ENCODE measurements at regions not wholly inside any gene's neighbourhood (a gene's known extent, or its start where the extent isn't known, plus 50 kb on each side); places are given as distances from the start of the nearest gene placed in this dataset.
"Not testable (repeated sequence)": the region's sequence is repeated elsewhere in the genome, so short reads cannot be mapped to it uniquely, and the experiment has no call there.

- no peaks in the 10 kb centered on the region for H3K4me1 Mint-ChIP-seq
- H3K27me3 Mint-ChIP-seq, result peaks cover 42% of the 10 kb centered on the region
- no peak for DNase-seq
- H3K9me3 ChIP-seq (ENCODE audit: control insufficient read depth, low read length, poor library complexity, severe bottlenecking), result no peaks in the 10 kb centered on the region
- H3K27ac Mint-ChIP-seq, result no peak overlapping the region
- H3K36me3 Mint-ChIP-seq (ENCODE audit: low read depth), result no peaks in the 10 kb centered on the region
- H3K4me3 Mint-ChIP-seq, result no peak overlapping the region
- no peak for ATAC-seq
These were observed 329.9 kb downstream of the QKI start for GRCh38 chr6:163744256-163744925.

GRCh38 chr6:163743796-163744195 is 329.3 kb downstream of the QKI start:
- no peak overlapping the region for H3K27ac Mint-ChIP-seq
- no peak overlapping the region for H3K4me3 Mint-ChIP-seq
- H3K9me3 ChIP-seq (ENCODE audit: control insufficient read depth, low read length, poor library complexity, severe bottlenecking), result no peaks in the 10 kb centered on the region
- DNase-seq (no peak), ATAC-seq (no peak)
- no peaks in the 10 kb centered on the region for H3K36me3 Mint-ChIP-seq (ENCODE audit: low read depth)
- H3K4me1 Mint-ChIP-seq, result no peaks in the 10 kb centered on the region
- H3K27me3 Mint-ChIP-seq, result peaks cover 36% of the 10 kb centered on the region

GRCh38 chr6:163741743-163742363 is 327.3 kb downstream of the QKI start:
- no peak overlapping the region for H3K4me3 Mint-ChIP-seq
- H3K27ac Mint-ChIP-seq, result no peak overlapping the region
- H3K36me3 Mint-ChIP-seq (ENCODE audit: low read depth), result no peaks in the 10 kb centered on the region
- H3K4me1 Mint-ChIP-seq, result no peaks in the 10 kb centered on the region
- ATAC-seq (no peak), DNase-seq (no peak)
- no peaks in the 10 kb centered on the region for H3K9me3 ChIP-seq (ENCODE audit: control insufficient read depth, low read length, poor library complexity, severe bottlenecking)
- H3K27me3 Mint-ChIP-seq, result peaks cover 28% of the 10 kb centered on the region

- H3K9me3 ChIP-seq (ENCODE audit: control insufficient read depth, low read length, poor library complexity, severe bottlenecking), result no peaks in the 10 kb centered on the region
- H3K27ac Mint-ChIP-seq, result no peak overlapping the region
- peaks cover 30% of the 10 kb centered on the region for H3K27me3 Mint-ChIP-seq
- DNase-seq, result no peak
- ATAC-seq, result no peak
- no peaks in the 10 kb centered on the region for H3K36me3 Mint-ChIP-seq (ENCODE audit: low read depth)
- H3K4me3 Mint-ChIP-seq, result no peak overlapping the region
- H3K4me1 Mint-ChIP-seq, result no peaks in the 10 kb centered on the region
These were observed 326.8 kb downstream of the QKI start for GRCh38 chr6:163741342-163741741.

GRCh38 chr6:163739966-163740365 is 325.4 kb downstream of the QKI start:
- no peaks in the 10 kb centered on the region for H3K9me3 ChIP-seq (ENCODE audit: control insufficient read depth, low read length, poor library complexity, severe bottlenecking)
- ATAC-seq (no peak), DNase-seq (no peak)
- H3K36me3 Mint-ChIP-seq (ENCODE audit: low read depth), result no peaks in the 10 kb centered on the region
- peaks cover 23% of the 10 kb centered on the region for H3K27me3 Mint-ChIP-seq
- no peak overlapping the region for H3K27ac Mint-ChIP-seq
- no peak overlapping the region for H3K4me3 Mint-ChIP-seq
- H3K4me1 Mint-ChIP-seq, result no peaks in the 10 kb centered on the region

GRCh38 chr6:163739408-163739725 is 324.8 kb downstream of the QKI start:
- Mint-ChIP-seq H3K27me3 (peaks cover 21% of the 10 kb centered on the region), H3K27ac (no peak overlapping the region), H3K36me3 (ENCODE audit: low read depth) (no peaks in the 10 kb centered on the region), H3K4me1 (no peaks in the 10 kb centered on the region), H3K4me3 (no peak overlapping the region)
- ATAC-seq (no peak), DNase-seq (no peak)
- H3K9me3 ChIP-seq (ENCODE audit: control insufficient read depth, low read length, poor library complexity, severe bottlenecking), result no peaks in the 10 kb centered on the region

GRCh38 chr6:163738725-163739407 is 324.3 kb downstream of the QKI start:
- DNase-seq, result no peak
- Mint-ChIP-seq H3K4me1 (no peaks in the 10 kb centered on the region), H3K27ac (no peak overlapping the region), H3K27me3 (peaks cover 21% of the 10 kb centered on the region), H3K36me3 (ENCODE audit: low read depth) (no peaks in the 10 kb centered on the region), H3K4me3 (no peak overlapping the region)
- no peak for ATAC-seq
- no peaks in the 10 kb centered on the region for H3K9me3 ChIP-seq (ENCODE audit: control insufficient read depth, low read length, poor library complexity, severe bottlenecking)

- DNase-seq (no peak), ATAC-seq (no peak)
- H3K36me3 Mint-ChIP-seq (ENCODE audit: low read depth), result no peaks in the 10 kb centered on the region
- no peak overlapping the region for H3K4me3 Mint-ChIP-seq
- no peak overlapping the region for H3K27ac Mint-ChIP-seq
- H3K9me3 ChIP-seq (ENCODE audit: control insufficient read depth, low read length, poor library complexity, severe bottlenecking), result no peaks in the 10 kb centered on the region
- peaks cover 21% of the 10 kb centered on the region for H3K27me3 Mint-ChIP-seq
- no peaks in the 10 kb centered on the region for H3K4me1 Mint-ChIP-seq
These were observed 323.8 kb downstream of the QKI start for GRCh38 chr6:163738304-163738703.

- no peak for ATAC-seq
- H3K36me3 Mint-ChIP-seq (ENCODE audit: low read depth), result no peaks in the 10 kb centered on the region
- no peak overlapping the region for H3K27ac Mint-ChIP-seq
- no peak overlapping the region for H3K4me3 Mint-ChIP-seq
- peaks cover 15% of the 10 kb centered on the region for H3K27me3 Mint-ChIP-seq
- H3K9me3 ChIP-seq (ENCODE audit: control insufficient read depth, low read length, poor library complexity, severe bottlenecking), result no peaks in the 10 kb centered on the region
- DNase-seq, result no peak
- peaks cover 2% of the 10 kb centered on the region for H3K4me1 Mint-ChIP-seq
These were observed 320.6 kb downstream of the QKI start for GRCh38 chr6:163735076-163735475.

- H3K4me3 Mint-ChIP-seq, result no peak overlapping the region
- H3K4me1 Mint-ChIP-seq, result peaks cover 2% of the 10 kb centered on the region
- H3K27ac Mint-ChIP-seq, result no peak overlapping the region
- no peaks in the 10 kb centered on the region for H3K9me3 ChIP-seq (ENCODE audit: control insufficient read depth, low read length, poor library complexity, severe bottlenecking)
- H3K36me3 Mint-ChIP-seq (ENCODE audit: low read depth), result no peaks in the 10 kb centered on the region
- H3K27me3 Mint-ChIP-seq, result peaks cover 22% of the 10 kb centered on the region
- no peak for ATAC-seq
- DNase-seq, result no peak
These were observed 318.5 kb downstream of the QKI start for GRCh38 chr6:163733061-163733460.

- peaks cover 2% of the 10 kb centered on the region for H3K4me1 Mint-ChIP-seq
- H3K27ac Mint-ChIP-seq, result no peak overlapping the region
- no peak for ATAC-seq
- no peaks in the 10 kb centered on the region for H3K36me3 Mint-ChIP-seq (ENCODE audit: low read depth)
- H3K27me3 Mint-ChIP-seq, result peaks cover 22% of the 10 kb centered on the region
- no peak for DNase-seq
- no peaks in the 10 kb centered on the region for H3K9me3 ChIP-seq (ENCODE audit: control insufficient read depth, low read length, poor library complexity, severe bottlenecking)
- H3K4me3 Mint-ChIP-seq, result no peak overlapping the region
These were observed 318.0 kb downstream of the QKI start for GRCh38 chr6:163732479-163732878.

GRCh38 chr6:163732014-163732351 is 317.5 kb downstream of the QKI start:
- ATAC-seq, DNase-seq: not testable (repeated sequence)

GRCh38 chr6:163731215-163732013 is 316.9 kb downstream of the QKI start:
- no peaks in the 10 kb centered on the region for H3K36me3 Mint-ChIP-seq (ENCODE audit: low read depth)
- peaks cover 2% of the 10 kb centered on the region for H3K4me1 Mint-ChIP-seq
- DNase-seq, result no peak
- no peak for ATAC-seq
- H3K27ac Mint-ChIP-seq, result no peak overlapping the region
- peaks cover 17% of the 10 kb centered on the region for H3K27me3 Mint-ChIP-seq
- no peaks in the 10 kb centered on the region for H3K9me3 ChIP-seq (ENCODE audit: control insufficient read depth, low read length, poor library complexity, severe bottlenecking)
- H3K4me3 Mint-ChIP-seq, result no peak overlapping the region

More at GRCh38 chr6:163732014-163732351, 317.5 kb downstream of the QKI start:
- not testable (repeated sequence) for H3K9me3 ChIP-seq (ENCODE audit: control insufficient read depth, low read length, poor library complexity, severe bottlenecking); H3K4me3 Mint-ChIP-seq; H3K4me1 Mint-ChIP-seq; H3K36me3 Mint-ChIP-seq (ENCODE audit: low read depth); H3K27ac Mint-ChIP-seq
- peaks cover 22% of the 10 kb centered on the region for H3K27me3 Mint-ChIP-seq
